HG02852 (cell line): ENCODE measurements at regions not wholly inside any gene's neighbourhood (a gene's known extent, or its start where the extent isn't known, plus 50 kb on each side); places are given as distances from the start of the nearest gene placed in this dataset.

Experiments
- ATAC-seq: cut with Tn5 transposase; IDR thresholded peaks from one replicate; pipeline ENCODE4 v1.9.1; 2021; ENCODE audit warnings: mild to moderate bottlenecking, moderate library complexity; ENCODE audit not compliant: unreplicated experiment

- ATAC-seq, result no peak
These were observed 59.1 kb upstream of the SLC14A2 start for GRCh38 chr18:45556222-45556621.

GRCh38 chr18:45557287-45557686 is 58.0 kb upstream of the SLC14A2 start:
- no peak for ATAC-seq

GRCh38 chr18:45557779-45558178 is 57.5 kb upstream of the SLC14A2 start:
- no peak for ATAC-seq

- no peak for ATAC-seq
These were observed 56.0 kb upstream of the SLC14A2 start for GRCh38 chr18:45559258-45559657.

- ATAC-seq, result no peak
These were observed 54.4 kb upstream of the SLC14A2 start for GRCh38 chr18:45560870-45561269.

- ATAC-seq, result no peak
These were observed 52.5 kb upstream of the SLC14A2 start for GRCh38 chr18:45562567-45563479.

- no peak for ATAC-seq
These were observed 49.9 kb upstream of the SLC14A2 start for GRCh38 chr18:45565280-45565970.
